ENCODE measurements at regions not wholly inside any gene's neighbourhood (a gene's known extent, or its start where the extent isn't known, plus 50 kb on each side); places are given as distances from the start of the nearest gene placed in this dataset.

- Histone ChIP-seq H3K27ac (ENCODE audit: insufficient read length, low read depth, low read length) (no peak overlapping the region), H3K9me3 (ENCODE audit: control insufficient read depth, low read depth, low read length) (no peaks in the 10 kb centered on the region), H4K8ac (replicated peaks; ENCODE audit: insufficient read length, low read depth, low read length) (no peak overlapping the region), H2AFZ (ENCODE audit: low read length) (no peak overlapping the region), H3K23ac (ENCODE audit: insufficient read length, low read depth, low read length) (no peak overlapping the region), H3K27me3 (ENCODE audit: insufficient read depth, low read length) (no peaks in the 10 kb centered on the region), H3K4ac (ENCODE audit: low read depth, low read length) (no peak overlapping the region), H2AK5ac (ENCODE audit: insufficient read length, low read length) (no peak overlapping the region), H3K79me2 (ENCODE audit: insufficient read depth, low read length) (no peaks in the 10 kb centered on the region), H3T11ph (ENCODE audit: low read length) (no peak overlapping the region), H3K9ac (ENCODE audit: extremely low read depth, insufficient read length, low read length) (no peak overlapping the region), H3K4me1 (ENCODE audit: insufficient read depth, low read length) (no peaks in the 10 kb centered on the region), H3K23me2 (ENCODE audit: insufficient read length, low read depth, low read length, poor library complexity, severe bottlenecking) (no peaks in the 10 kb centered on the region), H4K91ac (ENCODE audit: insufficient read length, low read depth, low read length) (no peak overlapping the region), H2BK12ac (ENCODE audit: insufficient read length, low read depth, low read length) (no peak overlapping the region), H4K20me1 (ENCODE audit: control insufficient read depth, insufficient read depth, insufficient read length) (no peaks in the 10 kb centered on the region), H2BK120ac (ENCODE audit: low read depth, low read length, poor library complexity, severe bottlenecking) (no peak overlapping the region), H4K5ac (ENCODE audit: insufficient read length, low read depth, low read length) (no peak overlapping the region), H3K18ac (ENCODE audit: insufficient read length, low read depth, low read length) (no peak overlapping the region), H3K14ac (ENCODE audit: insufficient read depth, low read length) (no peak overlapping the region), H2BK15ac (ENCODE audit: low read depth, low read length) (no peak overlapping the region), H3K56ac (ENCODE audit: insufficient read length, low read depth, low read length) (no peak overlapping the region), H3K4me2 (ENCODE audit: insufficient read depth, insufficient read length, low read length) (no peak overlapping the region), H3K79me1 (ENCODE audit: insufficient read depth, low read depth, low read length, poor library complexity, severe bottlenecking) (no peaks in the 10 kb centered on the region), H2BK5ac (ENCODE audit: insufficient read length, low read length) (no peak overlapping the region), H2BK20ac (ENCODE audit: low read depth, low read length, poor library complexity, severe bottlenecking) (no peak overlapping the region)
- Mint-ChIP-seq H3K27ac (no peak overlapping the region), H3K4me1 (peaks cover 0 to 4% of the 10 kb centered on the region in 2 experiments; a peak in 2 of 4 replicates), H3K36me3 (ENCODE audit: insufficient read depth in 1 of 3, low read depth in 3 of 3) (no peaks in the 10 kb centered on the region), H3K9me3 (peaks cover 4 to 6% of the 10 kb centered on the region in 2 experiments; a peak in 3 of 5 replicates), H3K4me3 (no peak overlapping the region), H3K27me3 (ENCODE audit: low read depth) (no peaks in the 10 kb centered on the region; the same call in 1 of the 2 replicates)
- DNase-seq, result no peak
- TF ChIP-seq CTCF (conservative IDR thresholded peaks at IDR 0.05), result no peak
- no CpG with 5 or more reads among the region's 6 CpGs for WGBS (ENCODE audit: extremely low coverage, insufficient read length, low lambda C conversion rate)
Observed at GRCh38 chr18:73861771-73862170, 285.9 kb downstream of the FBXO15 start.

All from H9 (cell line).